GDM1 (cell line): ENCODE measurements at regions not wholly inside any gene's neighbourhood (a gene's known extent, or its start where the extent isn't known, plus 50 kb on each side); places are given as distances from the start of the nearest gene placed in this dataset.

Experiments used
- DNase-seq: peaks from one replicate; lab custom pipeline; 2025; lab: John Stamatoyannopoulos, UW

GRCh38 chr20:60478533-60478932 lies 520.3 kb downstream of the CDH26 start:
- DNase-seq, result no peak

- no peak for DNase-seq
Observed at GRCh38 chr20:60480950-60481742, 522.9 kb downstream of the CDH26 start.

GRCh38 chr20:60481743-60482133 lies 523.5 kb downstream of the CDH26 start:
- no peak for DNase-seq

- no peak for DNase-seq
Observed at GRCh38 chr20:60482221-60483008, 524.2 kb downstream of the CDH26 start.

- DNase-seq, result no peak
Observed at GRCh38 chr20:60483371-60483770, 525.1 kb downstream of the CDH26 start.

- no peak for DNase-seq
Observed at GRCh38 chr20:60484316-60484715, 526.1 kb downstream of the CDH26 start.

GRCh38 chr20:60485012-60485760 lies 527.0 kb downstream of the CDH26 start:
- no peak for DNase-seq

GRCh38 chr20:60486315-60486714 lies 528.1 kb downstream of the CDH26 start:
- DNase-seq, result no peak

GRCh38 chr20:60486937-60487336 lies 528.7 kb downstream of the CDH26 start:
- no peak for DNase-seq

- no peak for DNase-seq
Observed at GRCh38 chr20:60490217-60491050, 532.2 kb downstream of the CDH26 start.

- DNase-seq, result no peak
Observed at GRCh38 chr20:60491051-60491581, 532.9 kb downstream of the CDH26 start.

- no peak for DNase-seq
Observed at GRCh38 chr20:60494476-60494875, 536.3 kb downstream of the CDH26 start.

- no peak for DNase-seq
Observed at GRCh38 chr20:60497298-60498035, 539.2 kb downstream of the CDH26 start.

- DNase-seq, result no peak
Observed at GRCh38 chr20:60500038-60500701, 541.9 kb downstream of the CDH26 start.

- DNase-seq, result no peak
Observed at GRCh38 chr20:60501048-60501447, 542.8 kb downstream of the CDH26 start.

GRCh38 chr20:60502881-60503280 lies 544.7 kb downstream of the CDH26 start:
- DNase-seq, result no peak

- DNase-seq, result no peak
Observed at GRCh38 chr20:60505423-60505822, 547.2 kb downstream of the CDH26 start.

GRCh38 chr20:60506061-60506460 lies 547.8 kb downstream of the CDH26 start:
- DNase-seq, result no peak

- DNase-seq, result no peak
Observed at GRCh38 chr20:60507087-60507694, 549.0 kb downstream of the CDH26 start.

GRCh38 chr20:60509407-60509806 lies 551.2 kb downstream of the CDH26 start:
- no peak for DNase-seq
